IMR-90 (cell line): ENCODE measurements at regions not wholly inside any gene's neighbourhood (a gene's known extent, or its start where the extent isn't known, plus 50 kb on each side); places are given as distances from the start of the nearest gene placed in this dataset.

Experiments
- ATAC-seq: fragments of 200-7000 bp; cut with Tn5 transposase; 2 replicates; pipeline ENCODE4 v1.9.1; 2020; ENCODE audit warnings: low read depth, mild to moderate bottlenecking, moderate library complexity
- BruUV-seq: library from RNA; stranded (reverse); fragments of 400-500 nt; replicated peaks from 2 replicates; lab custom pipeline; 2021; lab: Mats Ljungman, UMichigan
- CTCF ChIA-PET: fragments of 300-600 bp; formaldehyde crosslinking; extraction: SDS; loops from one replicate; lab custom pipeline; 2021; ENCODE audit warnings: antibody characterized with exemption; lab: Yijun Ruan, JAX
- POLR2A ChIA-PET: fragments of 300-600 bp; sonication (Branson Sonifier 250); formaldehyde crosslinking; loops from one replicate; lab custom pipeline; 2022; ENCODE audit warnings: antibody characterized with exemption; ENCODE audit not compliant: unreplicated experiment; lab: Charles Lee
- DNase-seq: peaks from one replicate; pipeline ENCODE4 v3.0.0; 2013
- H2AFZ ChIP-seq: replicated peaks from 2 replicates; pipeline ENCODE3; 2013; ENCODE audit warnings: low read length, mild to moderate bottlenecking; ENCODE audit not compliant: poor library complexity
- H2AK5ac ChIP-seq: 2 replicates; pipeline ENCODE4 v1.6.1; 2013; ENCODE audit warnings: low read depth, low read length, inconsistent platforms
- H2AK9ac ChIP-seq: replicated peaks from 2 replicates; pipeline ENCODE3; 2013; ENCODE audit warnings: mild to moderate bottlenecking, low read depth, low read length, moderate library complexity; ENCODE audit not compliant: poor library complexity
- H2BK120ac ChIP-seq: 2 replicates; pipeline ENCODE4 v1.6.1; 2013; ENCODE audit warnings: low read depth, low read length, inconsistent platforms
- H2BK15ac ChIP-seq: 3 replicates; pipeline ENCODE4 v1.6.1; 2013; ENCODE audit warnings: low read depth, low read length, inconsistent platforms
- H2BK20ac ChIP-seq: 2 replicates; pipeline ENCODE4 v1.6.1; 2013; ENCODE audit warnings: low read depth, mild to moderate bottlenecking, inconsistent platforms, low read length, moderate library complexity
- H2BK5ac ChIP-seq: 2 replicates; pipeline ENCODE4 v1.6.1; 2013; ENCODE audit warnings: mild to moderate bottlenecking, low read depth, low read length, inconsistent platforms; ENCODE audit not compliant: poor library complexity, severe bottlenecking
- H3K14ac ChIP-seq: replicated peaks from 2 replicates; pipeline ENCODE4 v1.6.1; 2013; ENCODE audit warnings: low read depth, low read length, inconsistent platforms
- H3K18ac ChIP-seq: 2 replicates; pipeline ENCODE4 v1.6.1; 2013; ENCODE audit warnings: low read depth, low read length, control low read depth
- H3K23ac ChIP-seq: 2 replicates; pipeline ENCODE4 v1.6.1; 2013; ENCODE audit warnings: low read depth, low read length, inconsistent platforms
- H3K27ac ChIP-seq: 2 replicates; pipeline ENCODE4 v1.5.1; 2013; ENCODE audit warnings: mild to moderate bottlenecking, control low read depth, low read length; ENCODE audit not compliant: insufficient read depth
- H3K27me3 ChIP-seq: 2 replicates; pipeline ENCODE4 v1.6.1; 2013; ENCODE audit warnings: low read length; ENCODE audit not compliant: control insufficient read depth, insufficient read depth
- H3K36me3 ChIP-seq: 2 replicates; pipeline ENCODE4 v1.6.1; 2013; ENCODE audit warnings: low read length, mixed read lengths; ENCODE audit not compliant: control insufficient read depth, insufficient read depth
- H3K4ac ChIP-seq: 2 replicates; pipeline ENCODE4 v1.6.1; 2013; ENCODE audit warnings: low read depth, low read length, inconsistent platforms
- H3K4me1 ChIP-seq: 2 replicates; pipeline ENCODE4 v1.6.1; 2013; ENCODE audit warnings: low read length, mixed read lengths; ENCODE audit not compliant: control insufficient read depth, insufficient read depth
- H3K4me2 ChIP-seq: 2 replicates; pipeline ENCODE4 v1.6.1; 2013; ENCODE audit warnings: low read depth, mild to moderate bottlenecking, control low read depth, low read length, moderate library complexity
- H3K4me3 ChIP-seq: 2 replicates; pipeline ENCODE4 v1.5.1; 2013; ENCODE audit warnings: low read depth, mild to moderate bottlenecking, control low read depth, low read length, moderate library complexity; ENCODE audit not compliant: insufficient read depth
- H3K56ac ChIP-seq: 2 replicates; pipeline ENCODE4 v1.6.1; 2013; ENCODE audit warnings: low read length, inconsistent platforms; ENCODE audit not compliant: insufficient read depth; ENCODE audit errors: extremely low read depth
- H3K79me1 ChIP-seq, 2 experiments: 2 replicates each; pipeline ENCODE4 v1.6.1; 2013; ENCODE audit warnings: low read length in 2 of 2, inconsistent platforms in 1 of 2, low read depth in 1 of 2
- H3K9ac ChIP-seq: 2 replicates; pipeline ENCODE4 v1.6.1; 2013; ENCODE audit warnings: low read depth, low read length, control low read depth
- H3K9me1 ChIP-seq: 2 replicates; pipeline ENCODE4 v1.6.1; 2013; ENCODE audit warnings: low read length, inconsistent platforms; ENCODE audit not compliant: insufficient read depth
- H3K9me3 ChIP-seq: 2 replicates; pipeline ENCODE4 v1.6.1; 2013; ENCODE audit warnings: low read length; ENCODE audit not compliant: control insufficient read depth, insufficient read depth
- H4K20me1 ChIP-seq: 2 replicates; pipeline ENCODE4 v1.6.1; 2013; ENCODE audit warnings: low read length, inconsistent platforms; ENCODE audit not compliant: insufficient read depth
- H4K5ac ChIP-seq: 2 replicates; pipeline ENCODE4 v1.6.1; 2013; ENCODE audit warnings: mild to moderate bottlenecking, low read depth, low read length, control low read depth
- H4K8ac ChIP-seq, 2 experiments: 2 replicates each; pipeline ENCODE4 v1.6.1; 2013; ENCODE audit warnings: low read depth in 2 of 2, low read length in 2 of 2, control low read depth in 1 of 2, inconsistent platforms in 1 of 2
- H4K91ac ChIP-seq: 2 replicates; pipeline ENCODE4 v1.6.1; 2013; ENCODE audit warnings: low read depth, low read length, inconsistent platforms; ENCODE audit not compliant: insufficient read depth
- BHLHE40 ChIP-seq: fragments of 150-350 bp; IDR thresholded peaks from 2 replicates; pipeline ENCODE4 v1.6.1; 2016; ENCODE audit warnings: mild to moderate bottlenecking, low read depth, low read length
- CEBPB ChIP-seq: IDR thresholded peaks from 2 replicates; pipeline ENCODE4 v1.6.1; 2012; ENCODE audit warnings: low read depth, low read length, improper control_type of control experiment
- CHD1 ChIP-seq: IDR thresholded peaks from 2 replicates; pipeline ENCODE4 v1.6.1; 2012; ENCODE audit warnings: low read depth, low read length, improper control_type of control experiment
- CTCF ChIP-seq: conservative IDR thresholded peaks from 2 replicates; pipeline ENCODE4 v1.5.1; 2012; ENCODE audit warnings: mild to moderate bottlenecking, low read depth, low read length, improper control_type of control experiment
- FOS ChIP-seq: fragments of 150-350 bp; IDR thresholded peaks from 2 replicates; pipeline ENCODE4 v1.6.1; 2016; ENCODE audit warnings: low read depth, low read length
- MAFK ChIP-seq: IDR thresholded peaks from 2 replicates; pipeline ENCODE4 v1.6.1; 2012; ENCODE audit warnings: low read depth, low read length, improper control_type of control experiment
- MAZ ChIP-seq: IDR thresholded peaks from 2 replicates; pipeline ENCODE4 v1.6.1; 2012; ENCODE audit warnings: low read depth, mild to moderate bottlenecking, low read length, improper control_type of control experiment, moderate library complexity, borderline replicate concordance
- NFE2L2 ChIP-seq: fragments of 150-350 bp; IDR thresholded peaks from 2 replicates; pipeline ENCODE4 v1.6.1; 2016; ENCODE audit warnings: low read depth, mild to moderate bottlenecking, low read length
- POLR2A ChIP-seq: IDR thresholded peaks from 2 replicates; pipeline ENCODE4 v1.6.1; 2012; ENCODE audit warnings: mild to moderate bottlenecking, low read depth, low read length
- RAD21 ChIP-seq: IDR thresholded peaks from 2 replicates; pipeline ENCODE4 v1.6.1; 2012; ENCODE audit warnings: low read length, improper control_type of control experiment
- RCOR1 ChIP-seq: IDR thresholded peaks from 2 replicates; pipeline ENCODE4 v1.6.1; 2012; ENCODE audit warnings: mild to moderate bottlenecking, low read length, improper control_type of control experiment; ENCODE audit not compliant: insufficient replicate concordance
- RFX5 ChIP-seq: IDR thresholded peaks from 2 replicates; pipeline ENCODE4 v1.8.0; 2012; ENCODE audit warnings: low read depth, mild to moderate bottlenecking, low read length, moderate library complexity
- SMC3 ChIP-seq: fragments of 150-350 bp; IDR thresholded peaks from 2 replicates; pipeline ENCODE4 v1.6.1; 2016; ENCODE audit warnings: low read depth, mild to moderate bottlenecking, antibody characterized with exemption, low read length, moderate library complexity
- dilution Hi-C: fragments of 300-500 bp; cut with HindIII; formaldehyde crosslinking; loops from one replicate; pipeline ENCODE4 v1.14.3; 2018; ENCODE audit warnings: low sequenced_read_pairs; ENCODE audit not compliant: unreplicated experiment
- in situ Hi-C: fragments of 300-500 bp; cut with MboI; formaldehyde crosslinking; loops from 3 replicates; pipeline ENCODE4 v1.14.3; 2019; ENCODE audit warnings: low sequenced_read_pairs, inconsistent platforms, mixed read lengths
- intact Hi-C: fragments of 100-400 bp; cut with micrococcal nuclease; formaldehyde crosslinking; loops from 2 replicates; pipeline ENCODE4 v1.10.0; 2022
- TF ChIP-seq, protein P1 (sequence below): fragments of 150-350 bp; IDR thresholded peaks from 2 replicates; pipeline ENCODE4 v1.6.1; 2016; ENCODE audit warnings: low read depth, mild to moderate bottlenecking, low read length, moderate library complexity, borderline replicate concordance
- TF ChIP-seq, protein P2 (sequence below): fragments of 150-350 bp; IDR thresholded peaks from 2 replicates; pipeline ENCODE4 v1.6.1; 2017; ENCODE audit warnings: mild to moderate bottlenecking, antibody characterized with exemption, low read length, low read depth

DNA sequence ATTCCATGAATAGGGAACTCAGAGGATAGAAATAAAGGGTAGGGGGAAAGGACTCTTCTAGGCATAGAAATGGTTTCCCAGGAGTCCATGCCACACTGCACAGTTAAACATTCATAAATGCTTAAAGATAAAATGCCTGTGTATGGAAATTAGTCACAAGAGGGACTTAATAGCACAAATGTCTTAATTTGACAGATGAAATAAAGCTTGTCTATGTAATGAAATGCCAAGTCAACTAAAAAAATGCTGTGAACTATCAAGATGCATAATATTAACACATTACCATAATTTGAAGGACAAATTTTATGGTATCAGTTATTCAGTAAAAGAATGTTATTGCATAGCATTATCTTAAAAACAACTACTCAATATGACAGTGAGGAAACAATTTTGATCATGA, 553.2 kb upstream of the NETO1 start:
- no peak overlapping the region for H4K91ac ChIP-seq
- H2BK5ac ChIP-seq = no peak overlapping the region
- no peak overlapping the region for H4K8ac ChIP-seq
- dilution Hi-C loops = no loop called here
- no peak overlapping the region for H3K4ac ChIP-seq
- in situ Hi-C loops = no loop called here
- peaks cover 2 to 15% of the 10 kb centered on the region in 2 experiments; a peak in 2 of 4 replicates for H3K79me1 ChIP-seq
- H2AK5ac ChIP-seq = no peak overlapping the region
- ChIA-PET POLR2A (no interaction called here), CTCF (no interaction called here)
- no peak overlapping the region for H2BK20ac ChIP-seq
- no peak overlapping the region for H3K18ac ChIP-seq
- H3K36me3 ChIP-seq = no peaks in the 10 kb centered on the region
- no peak overlapping the region for H3K27ac ChIP-seq
- no peak overlapping the region for H3K14ac ChIP-seq
- TF ChIP-seq, protein P1, sequence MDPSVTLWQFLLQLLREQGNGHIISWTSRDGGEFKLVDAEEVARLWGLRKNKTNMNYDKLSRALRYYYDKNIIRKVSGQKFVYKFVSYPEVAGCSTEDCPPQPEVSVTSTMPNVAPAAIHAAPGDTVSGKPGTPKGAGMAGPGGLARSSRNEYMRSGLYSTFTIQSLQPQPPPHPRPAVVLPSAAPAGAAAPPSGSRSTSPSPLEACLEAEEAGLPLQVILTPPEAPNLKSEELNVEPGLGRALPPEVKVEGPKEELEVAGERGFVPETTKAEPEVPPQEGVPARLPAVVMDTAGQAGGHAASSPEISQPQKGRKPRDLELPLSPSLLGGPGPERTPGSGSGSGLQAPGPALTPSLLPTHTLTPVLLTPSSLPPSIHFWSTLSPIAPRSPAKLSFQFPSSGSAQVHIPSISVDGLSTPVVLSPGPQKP = no peak
- no peak for TF ChIP-seq MAFK
- no peak for TF ChIP-seq RFX5
- no peak for TF ChIP-seq BHLHE40
- no peak for TF ChIP-seq RCOR1
- no peak for TF ChIP-seq SMC3
- TF ChIP-seq FOS = no peak
- no peak for TF ChIP-seq RAD21
- TF ChIP-seq, protein P2, sequence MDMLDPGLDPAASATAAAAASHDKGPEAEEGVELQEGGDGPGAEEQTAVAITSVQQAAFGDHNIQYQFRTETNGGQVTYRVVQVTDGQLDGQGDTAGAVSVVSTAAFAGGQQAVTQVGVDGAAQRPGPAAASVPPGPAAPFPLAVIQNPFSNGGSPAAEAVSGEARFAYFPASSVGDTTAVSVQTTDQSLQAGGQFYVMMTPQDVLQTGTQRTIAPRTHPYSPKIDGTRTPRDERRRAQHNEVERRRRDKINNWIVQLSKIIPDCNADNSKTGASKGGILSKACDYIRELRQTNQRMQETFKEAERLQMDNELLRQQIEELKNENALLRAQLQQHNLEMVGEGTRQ = no peak
- TF ChIP-seq POLR2A = no peak
- no peak for TF ChIP-seq NFE2L2
- TF ChIP-seq CEBPB = no peak
- no peak for TF ChIP-seq MAZ
- TF ChIP-seq CTCF = no peak
- TF ChIP-seq CHD1 = no peak
- BruUV-seq = no TSS peak
- ATAC-seq = no peak
- no peaks in the 10 kb centered on the region for H3K4me1 ChIP-seq
- no peaks in the 10 kb centered on the region for H4K20me1 ChIP-seq
- intact Hi-C loops = no loop called here
- H3K9me1 ChIP-seq = no peaks in the 10 kb centered on the region
- H2BK15ac ChIP-seq = no peak overlapping the region
- H3K56ac ChIP-seq = no peak overlapping the region
- H2AK9ac ChIP-seq = no peak overlapping the region
- H3K9ac ChIP-seq = no peak overlapping the region
- H3K4me2 ChIP-seq = no peak overlapping the region
- H4K5ac ChIP-seq = no peak overlapping the region
- H2AFZ ChIP-seq = no peak overlapping the region
- no peaks in the 10 kb centered on the region for H3K27me3 ChIP-seq
- no peak overlapping the region for H3K23ac ChIP-seq
- H2BK120ac ChIP-seq = no peak overlapping the region
- no peaks in the 10 kb centered on the region for H3K9me3 ChIP-seq
- H3K4me3 ChIP-seq = no peak overlapping the region
- no peak for DNase-seq
